GM12873 (cell line): ENCODE measurements at regions not wholly inside any gene's neighbourhood (a gene's known extent, or its start where the extent isn't known, plus 50 kb on each side); places are given as distances from the start of the nearest gene placed in this dataset.

Source experiments
- CTCF ChIP-seq: IDR thresholded peaks from 2 replicates; pipeline ENCODE4 v1.5.1; 2012; ENCODE audit warnings: low read depth, mild to moderate bottlenecking, moderate library complexity, low read length, control low read depth; ENCODE audit not compliant: insufficient read depth; ENCODE audit errors: missing control alignments

- TF ChIP-seq CTCF = no peak
These were observed 154.7 kb upstream of the ANKH start for GRCh38 chr5:15026011-15026893.

- TF ChIP-seq CTCF = no peak
These were observed 152.3 kb upstream of the ANKH start for GRCh38 chr5:15023846-15024245.

- TF ChIP-seq CTCF = no peak
These were observed 151.7 kb upstream of the ANKH start for GRCh38 chr5:15023266-15023665.

- no peak for TF ChIP-seq CTCF
These were observed 149.9 kb upstream of the ANKH start for GRCh38 chr5:15021266-15022046.

GRCh38 chr5:15020736-15021135, 149.2 kb upstream of the ANKH start:
- TF ChIP-seq CTCF = no peak

GRCh38 chr5:15014809-15015208, 143.2 kb upstream of the ANKH start:
- TF ChIP-seq CTCF = no peak

- TF ChIP-seq CTCF = peak; percentile 54
These were observed 142.3 kb upstream of the ANKH start for GRCh38 chr5:15013654-15014463.
